ENCODE measurements at regions not wholly inside any gene's neighbourhood (a gene's known extent, or its start where the extent isn't known, plus 50 kb on each side); places are given as distances from the start of the nearest gene placed in this dataset.

DNA sequence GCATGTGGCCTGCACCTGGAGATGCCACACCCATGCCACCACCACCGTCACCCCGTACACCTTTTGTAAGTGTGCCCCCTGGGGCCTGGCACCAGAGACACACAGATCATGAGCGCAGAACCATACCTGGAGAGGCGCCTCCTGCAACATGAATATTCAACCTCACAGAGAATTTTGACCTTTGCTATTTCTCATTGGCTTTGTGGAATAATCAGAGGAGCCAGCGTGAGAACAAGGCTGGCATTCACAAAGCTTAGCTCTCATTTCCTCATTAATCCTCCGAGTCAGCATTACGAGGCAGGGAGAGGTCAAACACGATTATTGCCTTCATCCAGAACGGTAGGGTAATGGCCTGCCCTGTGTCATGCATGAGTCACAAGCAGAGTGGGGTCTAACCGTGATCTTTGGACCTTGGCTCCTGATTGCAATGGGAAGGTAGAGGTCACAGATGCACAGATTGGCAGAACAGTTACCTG is 73.0 kb upstream of the POMGNT2 start:
- no peak for DNase-seq

DNA sequence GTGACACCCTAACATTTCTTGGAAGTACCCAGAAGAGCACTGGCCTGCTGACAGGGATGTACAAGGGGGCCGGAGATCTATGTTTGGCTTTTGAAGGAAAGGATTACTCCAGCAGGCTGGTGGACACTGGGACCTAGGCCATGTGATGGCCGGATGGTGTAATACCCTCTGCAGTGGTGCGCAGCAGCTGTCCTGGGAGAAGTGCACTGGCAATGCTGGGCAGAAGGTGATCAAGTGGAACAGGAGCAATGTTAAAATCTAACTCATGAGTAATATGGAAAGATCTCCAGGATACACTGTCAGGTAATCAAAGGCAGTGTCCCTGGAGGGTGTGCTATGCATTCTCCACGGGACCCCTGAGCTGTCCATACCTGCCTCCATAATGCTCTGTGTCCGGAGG is 71.2 kb upstream of the POMGNT2 start:
- no peak for DNase-seq

- DNase-seq: no peak
Observed at GRCh38 chr3:43176666-43177065, 70.8 kb upstream of the POMGNT2 start.

GRCh38 chr3:43175541-43175940 is 69.7 kb upstream of the POMGNT2 start:
- DNase-seq: no peak

GRCh38 chr3:43173949-43174348 is 68.1 kb upstream of the POMGNT2 start:
- DNase-seq: no peak

- DNase-seq: no peak
Observed at GRCh38 chr3:43171748-43172147, 65.9 kb upstream of the POMGNT2 start.

DNA sequence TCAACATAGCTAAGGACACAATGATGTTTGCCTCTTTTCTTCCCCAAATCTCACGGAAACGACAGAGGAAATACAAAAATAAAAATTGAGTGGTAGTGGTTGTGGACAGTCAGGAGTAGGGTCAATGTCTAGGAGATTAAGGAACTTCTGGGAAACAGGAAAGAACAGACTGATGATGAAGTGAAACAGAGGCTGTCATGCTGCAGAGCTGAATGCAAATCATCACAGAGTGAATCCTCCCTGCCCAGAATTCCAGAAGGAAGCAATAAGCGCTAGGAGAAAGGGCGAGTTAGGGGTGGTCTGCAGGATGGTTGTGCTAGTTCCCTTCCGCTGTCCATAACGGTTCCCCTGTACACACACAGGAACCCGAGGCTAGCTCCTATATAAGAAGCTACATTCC is 64.7 kb upstream of the POMGNT2 start:
- no peak for DNase-seq

GRCh38 chr3:43169987-43170386 is 64.1 kb upstream of the POMGNT2 start:
- DNase-seq: no peak

- DNase-seq: no peak
Observed at GRCh38 chr3:43166406-43166805, 60.5 kb upstream of the POMGNT2 start.

DNA sequence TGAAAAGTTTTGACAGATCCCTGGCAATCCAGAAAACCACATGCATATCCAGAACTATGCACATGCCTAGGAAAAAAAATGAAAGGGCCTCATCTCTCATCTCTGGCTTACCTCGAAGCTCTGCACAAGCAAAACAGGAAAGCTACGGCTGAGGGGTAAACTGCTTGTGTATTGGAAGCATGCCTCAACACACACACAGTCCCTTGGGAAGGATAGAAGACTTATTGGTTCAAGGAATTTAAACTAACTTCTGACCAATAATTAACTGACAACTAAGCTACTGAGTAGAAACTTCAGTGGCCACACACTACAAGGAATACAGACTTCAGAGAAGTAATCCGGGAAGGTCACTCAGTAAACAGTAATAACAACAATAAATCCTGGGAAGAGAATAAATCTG is 59.9 kb upstream of the POMGNT2 start:
- no peak for DNase-seq

GRCh38 chr3:43163895-43164493 is 58.1 kb upstream of the POMGNT2 start:
- DNase-seq: no peak

DNA sequence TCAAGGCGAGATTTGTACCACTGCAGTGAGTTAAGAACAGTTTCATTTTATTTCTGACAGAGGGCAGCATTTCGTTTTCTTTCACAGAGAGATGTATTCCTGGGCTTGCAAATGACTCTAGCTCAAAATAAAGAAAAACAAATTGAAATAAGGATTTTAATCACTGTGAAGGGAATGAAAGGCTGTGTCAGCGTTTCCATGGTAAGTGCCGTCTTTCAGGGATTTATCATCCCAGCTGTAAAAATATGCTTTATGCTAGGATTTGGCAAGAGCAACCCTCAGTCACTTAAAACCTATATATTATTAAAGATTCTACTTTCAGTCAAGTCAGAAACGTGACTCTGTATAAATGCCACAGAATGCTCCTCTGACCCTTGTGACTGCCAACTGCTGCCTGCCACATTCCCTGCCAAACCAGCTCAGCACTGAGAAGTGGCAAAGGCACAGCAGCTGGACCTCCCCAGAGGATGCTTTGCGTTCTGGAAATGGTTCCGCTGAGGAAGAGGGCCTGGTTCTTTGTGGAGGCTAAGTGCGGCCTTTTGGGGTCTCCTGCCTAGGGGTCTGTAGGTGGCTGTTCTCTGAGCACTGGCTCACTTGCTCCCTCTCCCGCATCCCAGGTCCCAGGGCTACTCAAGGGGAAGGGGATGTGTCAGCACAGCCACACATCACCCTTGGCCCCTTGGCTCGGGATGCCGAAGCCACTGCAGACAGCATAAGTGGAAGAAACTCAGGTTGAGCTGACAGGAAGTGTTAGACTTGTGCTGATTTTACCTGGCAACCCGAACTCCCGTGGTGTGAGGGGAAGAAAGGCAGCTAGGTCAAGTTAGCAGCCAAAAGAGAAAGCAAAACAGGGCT is 56.6 kb upstream of the POMGNT2 start:
- DNase-seq: peak; percentile 27

DNA sequence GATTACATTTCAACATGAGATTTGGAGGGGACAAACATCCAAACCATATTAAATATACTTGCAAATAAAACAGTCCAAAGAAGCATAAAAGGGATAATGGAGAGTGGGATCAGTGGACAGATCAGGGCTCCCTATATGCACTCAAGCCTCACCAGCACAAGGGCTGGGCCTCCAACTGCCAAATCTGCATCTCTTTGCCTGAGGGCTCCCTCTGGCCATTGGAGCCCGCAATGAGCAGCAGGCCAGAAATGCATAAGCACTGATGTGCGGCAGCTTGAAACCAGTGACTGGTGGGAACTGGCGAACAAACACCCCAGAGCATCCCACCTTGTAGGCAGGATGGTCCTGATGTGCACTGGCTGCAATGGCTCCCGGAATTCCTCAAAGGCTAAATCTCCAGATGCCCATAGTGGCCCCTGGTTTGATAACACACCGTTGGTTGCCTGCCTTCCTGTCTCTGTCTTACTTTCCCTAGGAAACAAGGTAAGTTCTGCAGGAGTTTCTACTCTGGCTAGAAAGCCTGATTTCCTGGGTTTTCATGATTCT is 55.9 kb upstream of the POMGNT2 start:
- DNase-seq: no peak

DNA sequence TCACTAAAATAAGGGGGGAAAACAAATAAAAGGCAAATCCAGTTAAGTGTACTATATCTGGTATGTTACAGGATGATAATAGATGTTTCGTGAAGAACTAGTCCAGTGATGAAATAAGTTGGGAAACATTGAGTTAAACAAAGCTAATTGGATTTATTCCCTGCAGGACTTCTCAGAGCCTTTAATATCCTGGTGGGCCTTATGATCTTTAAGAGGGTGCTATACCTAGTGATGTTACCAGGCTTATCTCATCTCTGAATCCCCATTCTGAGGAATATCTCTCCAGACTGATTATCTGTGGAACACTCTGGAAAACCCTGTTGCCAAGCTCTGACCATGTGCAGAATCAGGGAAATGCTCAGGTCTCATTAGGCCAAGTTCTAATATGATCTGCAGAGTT is 54.8 kb upstream of the POMGNT2 start:
- DNase-seq: no peak

- DNase-seq: no peak
Observed at GRCh38 chr3:43159876-43160255, 54.0 kb upstream of the POMGNT2 start.

GRCh38 chr3:43159131-43159875 is 53.4 kb upstream of the POMGNT2 start:
- no peak for DNase-seq

GRCh38 chr3:43156812-43157455 is 51.1 kb upstream of the POMGNT2 start:
- DNase-seq: no peak

GRCh38 chr3:43155464-43156121 is 49.7 kb upstream of the POMGNT2 start:
- no peak for DNase-seq

All from stimulated activated CD4-positive, alpha-beta T cell treated with anti-CD3 and anti-CD28 coated beads, Interleukin-4, amount 100 ng/mL, for 24 hours (primary cell).